ENCODE measurements at regions not wholly inside any gene's neighbourhood (a gene's known extent, or its start where the extent isn't known, plus 50 kb on each side); places are given as distances from the start of the nearest gene placed in this dataset.

- no peaks in the 10 kb centered on the region for H3K79me2 ChIP-seq (ENCODE audit: low read depth)
- no peak overlapping the region for H3K4me2 ChIP-seq
- CTCF ChIA-PET: interaction anchor here (0.6 kb wide), 2 partner anchors 126 to 297 kb away, joined by 3 to 5 read pairs; no protein-coding TSS in a partner anchor
- no peak overlapping the region for H3K4me3 ChIP-seq
- intact Hi-C loops (cut with micrococcal nuclease; ENCODE audit: unreplicated experiment): no loop called here
- POLR2A ChIA-PET (ENCODE audit: unreplicated experiment): no interaction called here
- no peaks in the 10 kb centered on the region; the same call in 1 of the 2 replicates for H3K9me2 ChIP-seq (ENCODE audit: insufficient read depth)
- no peaks in the 10 kb centered on the region for H3K4me1 ChIP-seq (replicated peaks; ENCODE audit: insufficient read depth)
- H3K27ac ChIP-seq: no peak overlapping the region
- no peaks in the 10 kb centered on the region for H4K20me1 ChIP-seq (ENCODE audit: insufficient read depth)
- no peaks in the 10 kb centered on the region for H3K36me3 ChIP-seq (ENCODE audit: low read depth)
- H2AFZ ChIP-seq: no peak overlapping the region
- H3K9me3 ChIP-seq (ENCODE audit: insufficient read depth, low read depth): no peaks in the 10 kb centered on the region; the same call in 1 of the 2 replicates
- peaks cover 20% of the 10 kb centered on the region; the same call in 1 of the 2 replicates for H3K27me3 ChIP-seq (ENCODE audit: insufficient read depth, low read depth)
- no peaks in the 10 kb centered on the region for H3F3A ChIP-seq (ENCODE audit: insufficient read depth, low read depth)
- TF ChIP-seq EZH2 (IDR thresholded peaks at IDR 0.05; ENCODE audit: low read depth) (no peak), CTCF (conservative IDR thresholded peaks at IDR 0.05) (no peak)
- DNase-seq: peak in 1 of 2 experiments; percentile 39
- BruUV-seq (replicated peaks): no TSS peak
Measured at GRCh38 chr15:98025237-98025636, 64.7 kb downstream of the ARRDC4 start.

- Histone ChIP-seq H3K27ac (no peak overlapping the region), H2AFZ (no peak overlapping the region), H3K4me2 (no peak overlapping the region), H3K36me3 (ENCODE audit: low read depth) (no peaks in the 10 kb centered on the region), H3K79me2 (ENCODE audit: low read depth) (no peaks in the 10 kb centered on the region), H3F3A (ENCODE audit: insufficient read depth, low read depth) (no peaks in the 10 kb centered on the region), H3K9me3 (ENCODE audit: insufficient read depth, low read depth) (no peaks in the 10 kb centered on the region), H3K27me3 (ENCODE audit: insufficient read depth, low read depth) (peaks cover 11% of the 10 kb centered on the region; the same call in 1 of the 2 replicates), H3K4me1 (replicated peaks; ENCODE audit: insufficient read depth) (no peaks in the 10 kb centered on the region), H3K9me2 (ENCODE audit: insufficient read depth) (no peaks in the 10 kb centered on the region), H4K20me1 (ENCODE audit: insufficient read depth) (no peaks in the 10 kb centered on the region), H3K4me3 (no peak overlapping the region)
- no peak for TF ChIP-seq EZH2 (IDR thresholded peaks at IDR 0.05; ENCODE audit: low read depth)
- TF ChIP-seq CTCF (conservative IDR thresholded peaks at IDR 0.05): no peak
- ChIA-PET CTCF (no interaction called here), POLR2A (ENCODE audit: unreplicated experiment) (no interaction called here)
- no peak for DNase-seq
- intact Hi-C loops (cut with micrococcal nuclease; ENCODE audit: unreplicated experiment): no loop called here
- BruUV-seq (replicated peaks): no TSS peak
Measured at GRCh38 chr15:98034731-98035130, 74.2 kb downstream of the ARRDC4 start.

- no peak overlapping the region for H3K27ac ChIP-seq
- intact Hi-C loops (cut with micrococcal nuclease; ENCODE audit: unreplicated experiment): no loop called here
- no peak for DNase-seq
- TF ChIP-seq EZH2 (IDR thresholded peaks at IDR 0.05; ENCODE audit: low read depth): no peak
- TF ChIP-seq CTCF (conservative IDR thresholded peaks at IDR 0.05): no peak
- H3F3A ChIP-seq (ENCODE audit: insufficient read depth, low read depth): no peaks in the 10 kb centered on the region
- no peaks in the 10 kb centered on the region for H3K79me2 ChIP-seq (ENCODE audit: low read depth)
- peaks cover 14% of the 10 kb centered on the region; the same call in 1 of the 2 replicates for H3K27me3 ChIP-seq (ENCODE audit: insufficient read depth, low read depth)
- no peak overlapping the region for H3K4me2 ChIP-seq
- H3K4me3 ChIP-seq: no peak overlapping the region
- BruUV-seq (replicated peaks): no TSS peak
- no peaks in the 10 kb centered on the region for H4K20me1 ChIP-seq (ENCODE audit: insufficient read depth)
- H3K9me2 ChIP-seq (ENCODE audit: insufficient read depth): no peaks in the 10 kb centered on the region
- no peak overlapping the region for H2AFZ ChIP-seq
- CTCF ChIA-PET: no interaction called here
- H3K4me1 ChIP-seq (replicated peaks; ENCODE audit: insufficient read depth): no peaks in the 10 kb centered on the region
- POLR2A ChIA-PET (ENCODE audit: unreplicated experiment): no interaction called here
- no peaks in the 10 kb centered on the region for H3K36me3 ChIP-seq (ENCODE audit: low read depth)
- H3K9me3 ChIP-seq (ENCODE audit: insufficient read depth, low read depth): no peaks in the 10 kb centered on the region
Measured at GRCh38 chr15:98035134-98035533, 74.6 kb downstream of the ARRDC4 start.
